WTC11 (cell line): ENCODE measurements at regions not wholly inside any gene's neighbourhood (a gene's known extent, or its start where the extent isn't known, plus 50 kb on each side); places are given as distances from the start of the nearest gene placed in this dataset.

Experiments
- ATAC-seq: fragments of 200-7000 bp; cut with Tn5 transposase; 2 replicates; pipeline ENCODE4 v1.10.0; 2021; ENCODE audit warnings: mild to moderate bottlenecking, moderate library complexity
- CTCF ChIA-PET: fragments of 300-600 bp; sonication (Branson Sonifier 250); formaldehyde crosslinking; loops from one replicate; lab custom pipeline; 2021; ENCODE audit warnings: antibody characterized with exemption; lab: Charles Lee
- POLR2A ChIA-PET: fragments of 350-600 bp; sonication (Branson Sonifier 250); formaldehyde crosslinking; loops from one replicate; lab custom pipeline; 2021; ENCODE audit warnings: antibody characterized with exemption; lab: Charles Lee
- DNase-seq: peaks from one replicate; pipeline ENCODE4 v3.0.0; 2021; ENCODE audit warnings: low spot score
- H3K27ac Mint-ChIP-seq: 2 replicates; pipeline ENCODE4 v1.8.0; 2021; ENCODE audit warnings: mixed read lengths
- H3K27me3 Mint-ChIP-seq: 2 replicates; pipeline ENCODE4 v1.8.0; 2021; ENCODE audit warnings: low read depth, mild to moderate bottlenecking, moderate library complexity, mixed read lengths
- H3K36me3 Mint-ChIP-seq: 2 replicates; pipeline ENCODE4 v1.8.0; 2021; ENCODE audit warnings: mixed read lengths
- H3K4me1 Mint-ChIP-seq: 2 replicates; pipeline ENCODE4 v1.8.0; 2022; ENCODE audit warnings: mixed read lengths
- H3K4me3 Mint-ChIP-seq: 2 replicates; pipeline ENCODE4 v1.8.0; 2021; ENCODE audit warnings: mild to moderate bottlenecking, moderate library complexity, mixed read lengths
- H3K9me3 Mint-ChIP-seq: 2 replicates; pipeline ENCODE4 v1.8.0; 2021; ENCODE audit warnings: mixed read lengths
- ATF3 ChIP-seq: sonication (generic); formaldehyde crosslinking; conservative IDR thresholded peaks from 2 replicates; pipeline ENCODE4 v1.8.1; 2022; ENCODE audit warnings: mild to moderate bottlenecking, missing genetic modification reagents
- CBFB ChIP-seq: sonication (generic); formaldehyde crosslinking; IDR thresholded peaks from 2 replicates; pipeline ENCODE4 v1.8.1; 2022; ENCODE audit warnings: mild to moderate bottlenecking, low read depth, missing genetic modification reagents
- CDX4 ChIP-seq: fragments of 250-450 bp; sonication (Bioruptor Pico); IDR thresholded peaks from 2 replicates; pipeline ENCODE4 v1.9.0; 2021; ENCODE audit warnings: moderate library complexity, mild to moderate bottlenecking, inconsistent platforms, borderline replicate concordance
- ELF4 ChIP-seq: sonication (generic); formaldehyde crosslinking; IDR thresholded peaks from 2 replicates; pipeline ENCODE4 v1.8.1; 2022; ENCODE audit warnings: low read depth, mild to moderate bottlenecking, moderate library complexity, missing genetic modification reagents
- EMX1 ChIP-seq: fragments of 250-450 bp; sonication (Bioruptor Pico); IDR thresholded peaks from 2 replicates; pipeline ENCODE4 v1.8.0; 2021; ENCODE audit warnings: mild to moderate bottlenecking
- ETV6 ChIP-seq: sonication (generic); formaldehyde crosslinking; IDR thresholded peaks from 2 replicates; pipeline ENCODE4 v1.8.1; 2022; ENCODE audit warnings: mild to moderate bottlenecking, missing genetic modification reagents
- FOXJ3 ChIP-seq: sonication (generic); formaldehyde crosslinking; IDR thresholded peaks from 2 replicates; pipeline ENCODE4 v1.9.0; 2021; ENCODE audit warnings: missing genetic modification reagents, mild to moderate bottlenecking, borderline replicate concordance
- JAZF1 ChIP-seq: fragments of 250-450 bp; sonication (Bioruptor Pico); IDR thresholded peaks from 2 replicates; pipeline ENCODE4 v1.9.0; 2021; ENCODE audit warnings: moderate library complexity, mild to moderate bottlenecking, inconsistent platforms
- JUN ChIP-seq: sonication (generic); formaldehyde crosslinking; IDR thresholded peaks from 2 replicates; pipeline ENCODE4 v1.8.0; 2023; ENCODE audit warnings: mild to moderate bottlenecking, missing genetic modification reagents
- NR1H2 ChIP-seq: sonication (generic); formaldehyde crosslinking; IDR thresholded peaks from 2 replicates; pipeline ENCODE4 v1.9.0; 2021; ENCODE audit warnings: mild to moderate bottlenecking, moderate library complexity, missing genetic modification reagents
- PREB ChIP-seq: sonication (generic); formaldehyde crosslinking; IDR thresholded peaks from 2 replicates; pipeline ENCODE4 v1.8.1; 2022; ENCODE audit warnings: mild to moderate bottlenecking, missing genetic modification reagents, moderate library complexity, borderline replicate concordance
- TP53 ChIP-seq: sonication (generic); formaldehyde crosslinking; IDR thresholded peaks from 2 replicates; pipeline ENCODE4 v1.8.1; 2023; ENCODE audit warnings: mild to moderate bottlenecking, missing genetic modification reagents
- USF2 ChIP-seq: sonication (generic); formaldehyde crosslinking; IDR thresholded peaks from 2 replicates; pipeline ENCODE4 v1.8.1; 2023; ENCODE audit warnings: mild to moderate bottlenecking, missing genetic modification reagents, moderate library complexity
- ZNF138 ChIP-seq: sonication (generic); formaldehyde crosslinking; conservative IDR thresholded peaks from 2 replicates; pipeline ENCODE4 v1.8.1; 2022; ENCODE audit warnings: mild to moderate bottlenecking, moderate library complexity, missing genetic modification reagents
- ZNF396 ChIP-seq: fragments of 250-450 bp; sonication (Bioruptor Pico); IDR thresholded peaks from 2 replicates; pipeline ENCODE4 v1.8.0; 2021; ENCODE audit warnings: mild to moderate bottlenecking, moderate library complexity, borderline replicate concordance
- ZNF416 ChIP-seq: fragments of 250-450 bp; sonication (Bioruptor Pico); IDR thresholded peaks from 2 replicates; pipeline ENCODE4 v1.9.0; 2021; ENCODE audit warnings: mild to moderate bottlenecking, inconsistent platforms
- TF ChIP-seq, protein P1 (sequence below): sonication (generic); formaldehyde crosslinking; IDR thresholded peaks from 2 replicates; pipeline ENCODE4 v1.8.0; 2022; ENCODE audit warnings: mild to moderate bottlenecking, missing genetic modification reagents
- TF ChIP-seq, protein P2 (sequence below): fragments of 250-450 bp; sonication (Bioruptor Pico); IDR thresholded peaks from 2 replicates; pipeline ENCODE4 v1.8.0; 2021; ENCODE audit warnings: mild to moderate bottlenecking
- TF ChIP-seq, protein P3 (sequence below): sonication (generic); formaldehyde crosslinking; IDR thresholded peaks from 2 replicates; pipeline ENCODE4 v1.8.1; 2022; ENCODE audit warnings: low read depth, mild to moderate bottlenecking, moderate library complexity, missing genetic modification reagents, borderline replicate concordance
- TF ChIP-seq, protein P4 (sequence below): sonication (generic); formaldehyde crosslinking; IDR thresholded peaks from 2 replicates; pipeline ENCODE4 v1.8.1; 2023; ENCODE audit warnings: mild to moderate bottlenecking, missing genetic modification reagents, borderline replicate concordance
- TF ChIP-seq, protein P5 (sequence below): sonication (generic); formaldehyde crosslinking; IDR thresholded peaks from 2 replicates; pipeline ENCODE4 v1.8.1; 2022; ENCODE audit warnings: missing genetic modification reagents, borderline replicate concordance

- no peak for TF ChIP-seq PREB (CRISPR knock-in tag)
- TF ChIP-seq, protein P1, sequence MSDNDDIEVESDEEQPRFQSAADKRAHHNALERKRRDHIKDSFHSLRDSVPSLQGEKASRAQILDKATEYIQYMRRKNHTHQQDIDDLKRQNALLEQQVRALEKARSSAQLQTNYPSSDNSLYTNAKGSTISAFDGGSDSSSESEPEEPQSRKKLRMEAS (CRISPR knock-in tag): no peak
- TF ChIP-seq JAZF1 (CRISPR knock-in tag): no peak
- TF ChIP-seq, protein P2, sequence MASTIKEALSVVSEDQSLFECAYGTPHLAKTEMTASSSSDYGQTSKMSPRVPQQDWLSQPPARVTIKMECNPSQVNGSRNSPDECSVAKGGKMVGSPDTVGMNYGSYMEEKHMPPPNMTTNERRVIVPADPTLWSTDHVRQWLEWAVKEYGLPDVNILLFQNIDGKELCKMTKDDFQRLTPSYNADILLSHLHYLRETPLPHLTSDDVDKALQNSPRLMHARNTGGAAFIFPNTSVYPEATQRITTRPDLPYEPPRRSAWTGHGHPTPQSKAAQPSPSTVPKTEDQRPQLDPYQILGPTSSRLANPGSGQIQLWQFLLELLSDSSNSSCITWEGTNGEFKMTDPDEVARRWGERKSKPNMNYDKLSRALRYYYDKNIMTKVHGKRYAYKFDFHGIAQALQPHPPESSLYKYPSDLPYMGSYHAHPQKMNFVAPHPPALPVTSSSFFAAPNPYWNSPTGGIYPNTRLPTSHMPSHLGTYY (CRISPR knock-in tag): no peak
These were observed 528.8 kb downstream of the BUD13 start (continued) for GRCh38 chr11:116243991-116244390.

DNA sequence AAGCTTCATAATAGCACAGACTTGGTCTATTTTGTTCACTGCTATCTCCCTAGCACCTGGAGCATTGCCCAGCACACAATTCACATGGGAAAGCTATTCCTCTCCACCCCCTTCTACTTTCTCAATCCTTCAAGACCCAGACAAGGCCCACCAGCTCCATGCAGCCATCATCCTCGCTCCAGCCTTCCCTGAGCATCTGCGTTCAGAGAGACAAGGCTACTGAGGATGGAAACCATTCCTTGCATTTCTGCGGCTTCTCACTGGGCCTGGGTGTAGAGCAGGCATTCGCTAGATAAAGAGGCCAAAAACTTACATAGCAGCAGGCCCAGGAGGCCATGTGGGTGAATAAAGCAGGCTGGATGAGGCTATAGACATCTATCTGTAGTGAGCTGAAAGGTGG lies 530.8 kb downstream of the BUD13 start:
- H3K4me1 Mint-ChIP-seq: peaks cover 13% of the 10 kb centered on the region
- H3K9me3 Mint-ChIP-seq: no peaks in the 10 kb centered on the region
- H3K27ac Mint-ChIP-seq: no peak overlapping the region
- ChIA-PET CTCF (interaction anchor here (1.1 to 1.3 kb wide), 2 partner anchors 27 to 39 kb away, joined by 3 read pairs; no protein-coding TSS in a partner anchor), POLR2A (no interaction called here)
- no peak for DNase-seq
- TF ChIP-seq FOXJ3 (CRISPR knock-in tag): no peak
- no peak for TF ChIP-seq ZNF138 (CRISPR knock-in tag)
- TF ChIP-seq EMX1 (CRISPR knock-in tag): no peak
- no peak for TF ChIP-seq USF2 (CRISPR knock-in tag)
- TF ChIP-seq ETV6 (CRISPR knock-in tag): no peak
- TF ChIP-seq CDX4 (CRISPR knock-in tag): no peak
- TF ChIP-seq, protein P3, sequence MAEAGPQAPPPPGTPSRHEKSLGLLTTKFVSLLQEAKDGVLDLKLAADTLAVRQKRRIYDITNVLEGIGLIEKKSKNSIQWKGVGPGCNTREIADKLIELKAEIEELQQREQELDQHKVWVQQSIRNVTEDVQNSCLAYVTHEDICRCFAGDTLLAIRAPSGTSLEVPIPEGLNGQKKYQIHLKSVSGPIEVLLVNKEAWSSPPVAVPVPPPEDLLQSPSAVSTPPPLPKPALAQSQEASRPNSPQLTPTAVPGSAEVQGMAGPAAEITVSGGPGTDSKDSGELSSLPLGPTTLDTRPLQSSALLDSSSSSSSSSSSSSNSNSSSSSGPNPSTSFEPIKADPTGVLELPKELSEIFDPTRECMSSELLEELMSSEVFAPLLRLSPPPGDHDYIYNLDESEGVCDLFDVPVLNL (CRISPR knock-in tag): no peak
- TF ChIP-seq ZNF396 (CRISPR knock-in tag): no peak
- no peak for TF ChIP-seq NR1H2
- no peak for TF ChIP-seq TP53 (CRISPR knock-in tag)
- TF ChIP-seq CBFB: no peak
- TF ChIP-seq JUN (CRISPR knock-in tag): no peak
- TF ChIP-seq, protein P1 (CRISPR knock-in tag): no peak
- TF ChIP-seq, protein P4, sequence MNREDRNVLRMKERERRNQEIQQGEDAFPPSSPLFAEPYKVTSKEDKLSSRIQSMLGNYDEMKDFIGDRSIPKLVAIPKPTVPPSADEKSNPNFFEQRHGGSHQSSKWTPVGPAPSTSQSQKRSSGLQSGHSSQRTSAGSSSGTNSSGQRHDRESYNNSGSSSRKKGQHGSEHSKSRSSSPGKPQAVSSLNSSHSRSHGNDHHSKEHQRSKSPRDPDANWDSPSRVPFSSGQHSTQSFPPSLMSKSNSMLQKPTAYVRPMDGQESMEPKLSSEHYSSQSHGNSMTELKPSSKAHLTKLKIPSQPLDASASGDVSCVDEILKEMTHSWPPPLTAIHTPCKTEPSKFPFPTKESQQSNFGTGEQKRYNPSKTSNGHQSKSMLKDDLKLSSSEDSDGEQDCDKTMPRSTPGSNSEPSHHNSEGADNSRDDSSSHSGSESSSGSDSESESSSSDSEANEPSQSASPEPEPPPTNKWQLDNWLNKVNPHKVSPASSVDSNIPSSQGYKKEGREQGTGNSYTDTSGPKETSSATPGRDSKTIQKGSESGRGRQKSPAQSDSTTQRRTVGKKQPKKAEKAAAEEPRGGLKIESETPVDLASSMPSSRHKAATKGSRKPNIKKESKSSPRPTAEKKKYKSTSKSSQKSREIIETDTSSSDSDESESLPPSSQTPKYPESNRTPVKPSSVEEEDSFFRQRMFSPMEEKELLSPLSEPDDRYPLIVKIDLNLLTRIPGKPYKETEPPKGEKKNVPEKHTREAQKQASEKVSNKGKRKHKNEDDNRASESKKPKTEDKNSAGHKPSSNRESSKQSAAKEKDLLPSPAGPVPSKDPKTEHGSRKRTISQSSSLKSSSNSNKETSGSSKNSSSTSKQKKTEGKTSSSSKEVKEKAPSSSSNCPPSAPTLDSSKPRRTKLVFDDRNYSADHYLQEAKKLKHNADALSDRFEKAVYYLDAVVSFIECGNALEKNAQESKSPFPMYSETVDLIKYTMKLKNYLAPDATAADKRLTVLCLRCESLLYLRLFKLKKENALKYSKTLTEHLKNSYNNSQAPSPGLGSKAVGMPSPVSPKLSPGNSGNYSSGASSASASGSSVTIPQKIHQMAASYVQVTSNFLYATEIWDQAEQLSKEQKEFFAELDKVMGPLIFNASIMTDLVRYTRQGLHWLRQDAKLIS: no peak
- TF ChIP-seq, protein P5, sequence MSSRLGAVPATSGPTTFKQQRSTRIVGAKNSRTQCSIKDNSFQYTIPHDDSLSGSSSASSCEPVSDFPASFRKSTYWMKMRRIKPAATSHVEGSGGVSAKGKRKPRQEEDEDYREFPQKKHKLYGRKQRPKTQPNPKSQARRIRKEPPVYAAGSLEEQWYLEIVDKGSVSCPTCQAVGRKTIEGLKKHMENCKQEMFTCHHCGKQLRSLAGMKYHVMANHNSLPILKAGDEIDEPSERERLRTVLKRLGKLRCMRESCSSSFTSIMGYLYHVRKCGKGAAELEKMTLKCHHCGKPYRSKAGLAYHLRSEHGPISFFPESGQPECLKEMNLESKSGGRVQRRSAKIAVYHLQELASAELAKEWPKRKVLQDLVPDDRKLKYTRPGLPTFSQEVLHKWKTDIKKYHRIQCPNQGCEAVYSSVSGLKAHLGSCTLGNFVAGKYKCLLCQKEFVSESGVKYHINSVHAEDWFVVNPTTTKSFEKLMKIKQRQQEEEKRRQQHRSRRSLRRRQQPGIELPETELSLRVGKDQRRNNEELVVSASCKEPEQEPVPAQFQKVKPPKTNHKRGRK (CRISPR knock-in tag): no peak
- TF ChIP-seq ATF3 (CRISPR knock-in tag): no peak
- TF ChIP-seq ZNF416: no peak
- TF ChIP-seq ELF4: no peak
- H3K36me3 Mint-ChIP-seq: no peaks in the 10 kb centered on the region
- H3K4me3 Mint-ChIP-seq: no peak overlapping the region
- ATAC-seq: no peak
- H3K27me3 Mint-ChIP-seq: no peaks in the 10 kb centered on the region
